ENCODE measurements at regions not wholly inside any gene's neighbourhood (a gene's known extent, or its start where the extent isn't known, plus 50 kb on each side); places are given as distances from the start of the nearest gene placed in this dataset.

GRCh38 chr1:163983097-163983496, 575.9 kb upstream of the PBX1 start:
- TF ChIP-seq RAD21 (conservative IDR thresholded peaks at IDR 0.05) (no peak), EP300 (conservative IDR thresholded peaks at IDR 0.05; ENCODE audit: poor library complexity, severe bottlenecking) (no peak), REST (IDR thresholded peaks at IDR 0.05; ENCODE audit: borderline replicate concordance) (no peak), SMC3 (conservative IDR thresholded peaks at IDR 0.05; ENCODE audit: poor library complexity) (no peak), POLR2AphosphoS5 (IDR thresholded peaks at IDR 0.05) (no peak), EZH2 (IDR thresholded peaks at IDR 0.05; ENCODE audit: borderline replicate concordance, insufficient read depth, low read length, poor library complexity, severe bottlenecking) (no peak), MXI1 (conservative IDR thresholded peaks at IDR 0.05; ENCODE audit: poor library complexity, severe bottlenecking) (no peak)
- TF ChIP-seq, protein P1, sequence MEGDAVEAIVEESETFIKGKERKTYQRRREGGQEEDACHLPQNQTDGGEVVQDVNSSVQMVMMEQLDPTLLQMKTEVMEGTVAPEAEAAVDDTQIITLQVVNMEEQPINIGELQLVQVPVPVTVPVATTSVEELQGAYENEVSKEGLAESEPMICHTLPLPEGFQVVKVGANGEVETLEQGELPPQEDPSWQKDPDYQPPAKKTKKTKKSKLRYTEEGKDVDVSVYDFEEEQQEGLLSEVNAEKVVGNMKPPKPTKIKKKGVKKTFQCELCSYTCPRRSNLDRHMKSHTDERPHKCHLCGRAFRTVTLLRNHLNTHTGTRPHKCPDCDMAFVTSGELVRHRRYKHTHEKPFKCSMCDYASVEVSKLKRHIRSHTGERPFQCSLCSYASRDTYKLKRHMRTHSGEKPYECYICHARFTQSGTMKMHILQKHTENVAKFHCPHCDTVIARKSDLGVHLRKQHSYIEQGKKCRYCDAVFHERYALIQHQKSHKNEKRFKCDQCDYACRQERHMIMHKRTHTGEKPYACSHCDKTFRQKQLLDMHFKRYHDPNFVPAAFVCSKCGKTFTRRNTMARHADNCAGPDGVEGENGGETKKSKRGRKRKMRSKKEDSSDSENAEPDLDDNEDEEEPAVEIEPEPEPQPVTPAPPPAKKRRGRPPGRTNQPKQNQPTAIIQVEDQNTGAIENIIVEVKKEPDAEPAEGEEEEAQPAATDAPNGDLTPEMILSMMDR (IDR thresholded peaks at IDR 0.05; ENCODE audit: poor library complexity, severe bottlenecking): no peak

All from neural cell (in vitro differentiated cells).